Tibial nerve (tissue), 3 donors: ENCODE measurements at regions not wholly inside any gene's neighbourhood (a gene's known extent, or its start where the extent isn't known, plus 50 kb on each side); places are given as distances from the start of the nearest gene placed in this dataset.
"Not testable (repeated sequence)": the region's sequence is repeated elsewhere in the genome, so short reads cannot be mapped to it uniquely, and the experiment has no call there.

Experiments
- CTCF ChIP-seq, 5 experiments: fragments of 200-600 bp in 3 of 5; fragments of 450-650 bp in 2 of 5; sonication (generic) in 3 of 5; IDR thresholded peaks; one replicate each; pipeline ENCODE4 v1.5.1; 2016 to 2019; ENCODE audit warnings: antibody characterized with exemption in 5 of 5, mild to moderate bottlenecking in 3 of 5, moderate library complexity in 2 of 5
- POLR2A ChIP-seq, 2 donors: fragments of 450-650 bp; IDR thresholded peaks; one replicate each; pipeline ENCODE4 v1.6.1; 2017; ENCODE audit warnings: antibody characterized with exemption in 2 of 2, mild to moderate bottlenecking in 2 of 2, moderate library complexity in 2 of 2

DNA sequence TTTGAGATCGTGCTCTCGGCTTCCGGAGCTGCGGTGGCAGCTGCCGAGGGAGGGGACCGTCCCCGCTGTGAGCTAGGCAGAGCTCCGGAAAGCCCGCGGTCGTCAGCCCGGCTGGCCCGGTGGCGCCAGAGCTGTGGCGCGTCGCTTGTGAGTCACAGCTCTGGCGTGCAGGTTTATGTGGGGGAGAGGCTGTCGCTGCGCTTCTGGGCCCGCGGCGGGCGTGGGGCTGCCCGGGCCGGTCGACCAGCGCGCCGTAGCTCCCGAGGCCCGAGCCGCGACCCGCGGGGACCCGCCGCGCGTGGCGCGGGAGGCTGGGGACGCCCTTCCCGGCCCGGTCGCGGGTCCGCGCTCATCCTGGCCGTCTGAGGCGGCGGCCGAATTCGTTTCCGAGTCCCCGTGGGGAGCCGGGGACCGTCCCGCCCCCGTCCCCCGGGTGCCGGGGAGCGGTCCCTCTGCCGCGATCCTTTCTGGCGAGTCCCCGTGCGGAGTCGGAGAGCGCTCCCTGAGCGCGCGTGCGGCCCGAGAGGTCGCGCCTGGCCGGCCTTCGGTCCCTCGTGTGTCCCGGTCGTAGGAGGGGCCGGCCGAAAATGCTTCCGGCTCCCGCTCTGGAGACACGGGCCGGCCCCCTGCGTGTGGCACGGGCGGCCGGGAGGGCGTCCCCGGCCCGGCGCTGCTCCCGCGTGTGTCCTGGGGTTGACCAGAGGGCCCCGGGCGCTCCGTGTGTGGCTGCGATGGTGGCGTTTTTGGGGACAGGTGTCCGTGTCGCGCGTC is 2133.0 kb upstream of the TPTE start:
- not testable (repeated sequence) for TF ChIP-seq POLR2A, CTCF (IDR thresholded peaks at IDR 0.05)
